ENCODE measurements at regions not wholly inside any gene's neighbourhood (a gene's known extent, or its start where the extent isn't known, plus 50 kb on each side); places are given as distances from the start of the nearest gene placed in this dataset.
"Not testable (repeated sequence)": the region's sequence is repeated elsewhere in the genome, so short reads cannot be mapped to it uniquely, and the experiment has no call there.

DNA sequence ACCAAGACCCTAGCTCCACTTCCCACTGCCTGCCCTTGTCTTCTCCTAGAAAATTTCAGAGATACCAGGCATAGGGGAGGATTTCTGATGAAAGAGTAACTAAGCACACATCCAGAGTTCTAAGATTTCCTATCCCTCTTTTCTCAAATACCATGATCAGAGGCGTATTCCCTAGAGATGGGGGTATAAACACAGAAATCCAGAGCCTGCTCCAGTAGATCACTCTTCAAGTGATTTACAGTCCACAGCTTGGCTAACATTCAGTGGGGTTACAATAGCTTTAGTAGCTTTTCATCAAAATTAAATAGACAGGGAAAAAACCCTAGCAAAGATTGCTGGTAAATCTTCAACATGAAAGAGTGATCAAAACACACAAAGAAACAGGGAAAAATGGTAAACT lies 800.7 kb upstream of the GRM7 start:
- no peak for DNase-seq

GRCh38 chr3:6062261-6063187 lies 798.4 kb upstream of the GRM7 start:
- no peak for DNase-seq

GRCh38 chr3:6066397-6066796 lies 794.5 kb upstream of the GRM7 start:
- no peak for DNase-seq

DNA sequence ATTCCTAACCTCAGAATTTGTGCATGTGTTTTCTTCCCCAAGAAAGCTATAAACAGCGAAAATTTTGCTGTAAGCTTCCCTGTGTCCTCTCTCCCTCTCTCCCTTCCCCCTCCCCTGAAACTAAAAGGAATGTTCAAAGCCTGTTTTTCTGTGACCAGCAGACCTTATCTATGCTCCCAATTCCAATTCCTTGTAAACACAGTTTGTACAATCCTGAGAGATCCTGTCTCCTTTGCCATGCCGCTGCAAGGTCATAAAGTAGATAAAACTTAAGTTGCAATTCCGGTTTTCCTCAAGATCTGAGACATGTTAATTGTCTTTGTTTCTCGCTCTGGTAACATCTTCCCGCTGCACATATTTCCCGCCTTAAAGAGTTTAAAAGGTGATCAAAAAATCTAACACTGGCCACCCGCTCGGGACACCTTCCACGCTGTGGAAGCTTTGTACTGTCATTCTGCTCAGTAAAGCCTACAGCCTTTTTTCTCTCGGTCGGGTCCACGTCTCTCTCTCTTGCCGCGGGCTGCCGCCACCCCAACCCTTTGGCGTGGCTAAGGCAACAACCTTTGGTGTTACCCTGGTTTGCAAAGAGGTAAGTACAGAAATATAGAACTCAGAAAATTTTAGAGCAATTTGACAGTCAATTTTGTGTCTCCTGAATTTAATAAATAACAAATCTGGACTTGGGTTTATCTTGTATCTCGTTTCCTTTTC lies 793.9 kb upstream of the GRM7 start:
- DNase-seq = not testable (repeated sequence)

GRCh38 chr3:6074952-6075351 lies 786.0 kb upstream of the GRM7 start:
- DNase-seq = no peak

GRCh38 chr3:6078436-6078835 lies 782.5 kb upstream of the GRM7 start:
- DNase-seq = no peak

DNA sequence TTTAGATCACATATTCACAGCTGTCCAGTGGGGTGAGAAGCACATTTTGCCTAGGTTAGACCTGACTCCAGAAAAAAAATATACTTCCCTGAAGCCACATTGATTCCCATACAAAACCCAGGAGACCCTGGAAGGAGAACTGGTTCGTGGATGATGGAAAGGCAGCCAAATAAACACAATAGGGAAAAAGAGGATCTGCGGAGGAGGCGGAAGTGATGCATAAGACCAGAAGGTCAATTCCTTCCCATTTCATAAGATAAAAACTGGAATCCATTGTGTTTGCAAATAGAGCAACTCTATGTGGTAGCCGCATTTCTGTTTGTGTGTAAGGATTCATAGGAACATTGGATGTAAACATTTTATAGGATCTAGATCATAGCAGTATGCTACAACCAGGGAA lies 781.9 kb upstream of the GRM7 start:
- no peak for DNase-seq

- DNase-seq = no peak
These were observed 781.2 kb upstream of the GRM7 start for GRCh38 chr3:6079561-6080179.

DNA sequence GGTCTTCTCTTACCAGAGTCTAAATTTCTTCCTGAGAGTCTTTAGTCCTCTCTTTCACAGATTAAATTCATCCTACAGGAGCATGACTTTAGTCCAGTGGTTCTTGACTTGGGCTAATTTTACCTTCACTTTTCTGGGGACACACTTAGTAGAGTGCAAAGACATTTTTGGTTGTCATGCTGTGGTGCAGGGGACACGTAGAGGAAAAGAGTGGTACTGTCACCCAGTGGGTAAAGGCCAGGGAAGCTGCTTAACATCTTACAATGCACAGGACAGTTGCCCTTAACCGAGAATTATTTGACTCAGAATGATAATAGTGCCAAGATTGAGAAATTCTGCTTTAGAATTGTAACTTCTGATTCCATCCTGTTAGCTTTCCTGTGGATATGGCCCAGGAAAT lies 772.5 kb upstream of the GRM7 start:
- DNase-seq = no peak

DNA sequence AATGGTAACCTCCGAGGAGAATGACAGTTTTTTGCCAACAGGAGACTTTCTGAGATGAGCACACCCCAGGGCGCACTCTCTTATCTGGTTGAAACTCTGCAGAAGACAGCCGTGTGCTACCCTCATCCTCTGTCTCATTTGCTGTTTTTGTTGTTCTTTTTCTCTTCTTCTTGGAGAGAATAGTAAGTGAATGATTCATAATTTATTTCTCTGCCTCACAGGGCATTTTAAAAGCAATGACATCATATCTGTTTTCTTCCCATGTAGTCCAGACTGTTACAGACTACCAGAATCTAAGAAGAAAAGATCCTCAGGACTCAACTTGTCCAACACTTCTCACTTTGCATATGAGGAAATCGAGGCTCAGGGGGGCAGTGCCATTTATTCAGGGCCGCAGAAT lies 771.1 kb upstream of the GRM7 start:
- DNase-seq = no peak

- DNase-seq = no peak
These were observed 769.7 kb upstream of the GRM7 start for GRCh38 chr3:6091262-6091661.

DNA sequence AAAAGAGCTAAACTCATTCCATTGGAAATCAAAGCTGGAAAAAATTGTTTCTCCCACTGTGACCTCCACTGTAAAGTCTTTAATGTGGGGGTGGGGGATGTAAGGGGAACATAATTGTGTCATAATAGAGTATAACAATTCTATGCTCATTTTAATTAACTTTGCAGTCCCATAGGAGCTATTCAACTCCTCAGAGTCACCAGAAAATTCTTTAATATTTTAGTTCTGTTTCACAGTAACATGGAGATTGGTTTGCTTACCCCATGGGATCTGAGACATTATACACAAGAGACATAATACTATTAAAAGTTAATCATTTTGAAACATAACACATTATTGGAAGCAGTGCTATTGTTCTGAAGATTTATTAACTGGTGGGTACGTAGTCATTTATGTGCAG lies 765.9 kb upstream of the GRM7 start:
- DNase-seq = no peak

- no peak for DNase-seq
These were observed 763.9 kb upstream of the GRM7 start for GRCh38 chr3:6097021-6097420.

DNA sequence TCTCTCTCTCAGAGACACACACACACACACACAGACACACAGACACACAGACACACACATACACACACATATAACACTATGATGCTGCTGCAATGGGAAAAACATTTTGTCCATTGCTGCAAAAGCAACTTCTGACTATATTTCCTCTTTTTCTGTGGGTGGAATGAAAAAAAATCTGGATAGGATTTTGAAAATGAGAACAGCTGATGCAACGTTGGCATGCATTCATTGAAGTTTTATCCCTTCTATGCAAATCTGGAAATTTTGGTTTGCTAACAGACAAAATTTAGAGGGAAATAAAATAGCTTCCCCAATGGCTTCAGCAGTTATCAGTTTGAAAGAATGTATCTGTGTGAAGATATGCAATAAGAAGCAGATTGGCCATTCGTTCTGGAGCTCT lies 763.4 kb upstream of the GRM7 start:
- no peak for DNase-seq

DNA sequence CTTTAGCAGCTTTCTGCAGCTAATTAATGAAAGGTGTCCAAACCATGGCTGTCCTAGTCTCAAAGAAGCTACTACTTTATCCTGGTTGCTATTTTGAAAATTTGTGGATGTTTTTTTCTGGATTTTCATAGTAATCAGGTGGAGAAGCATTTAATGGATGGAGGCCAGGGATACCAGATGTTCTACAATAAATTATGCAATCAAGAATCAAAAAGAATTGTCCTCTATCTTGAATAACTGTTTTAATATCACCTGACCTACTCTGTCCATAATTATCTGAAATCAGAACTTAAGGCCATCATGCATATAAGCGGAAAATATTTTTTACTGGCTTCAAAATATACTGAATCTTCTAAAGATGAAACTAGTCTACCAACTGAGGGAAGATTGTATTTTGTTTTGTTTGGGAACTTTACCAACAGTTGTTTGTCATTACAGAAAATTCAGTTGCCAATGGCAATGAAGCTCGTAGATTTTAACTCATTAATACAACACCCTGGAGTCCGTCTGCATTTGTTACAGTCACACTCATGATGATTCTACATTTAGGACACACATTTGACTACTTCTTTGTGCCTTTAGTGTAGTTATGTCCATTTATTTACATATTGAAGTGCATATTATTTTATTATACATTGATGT lies 762.3 kb upstream of the GRM7 start:
- DNase-seq = no peak

DNA sequence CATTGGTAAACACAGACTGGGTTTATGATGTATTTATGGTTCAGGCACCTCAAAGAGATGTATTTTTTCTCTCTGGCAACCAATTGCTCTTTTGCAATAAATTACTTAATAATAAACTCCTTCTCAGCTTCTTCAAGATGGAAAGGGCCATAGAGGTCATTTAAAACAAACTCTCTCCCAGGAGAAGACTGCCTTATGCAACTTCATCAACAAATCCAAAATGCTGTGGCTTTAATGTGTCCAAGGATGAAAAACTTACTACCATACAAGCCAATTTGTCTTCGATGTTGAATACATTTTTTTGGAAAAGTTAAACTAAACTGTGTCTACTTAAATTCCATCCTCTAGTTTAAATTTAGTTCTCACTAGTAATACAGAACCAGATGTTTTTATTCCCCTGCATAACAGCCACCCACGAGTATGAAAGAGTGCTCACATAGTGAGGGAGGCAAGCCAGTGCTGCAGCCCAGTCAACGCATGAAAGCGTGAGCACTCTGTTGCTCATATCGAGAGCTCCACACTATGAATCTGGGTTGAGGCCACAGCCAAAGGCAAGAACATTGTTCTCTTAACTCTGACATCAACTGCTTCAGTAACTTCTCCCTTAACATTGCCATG lies 761.3 kb upstream of the GRM7 start:
- no peak for DNase-seq

GRCh38 chr3:6105187-6105586 lies 755.7 kb upstream of the GRM7 start:
- no peak for DNase-seq

DNA sequence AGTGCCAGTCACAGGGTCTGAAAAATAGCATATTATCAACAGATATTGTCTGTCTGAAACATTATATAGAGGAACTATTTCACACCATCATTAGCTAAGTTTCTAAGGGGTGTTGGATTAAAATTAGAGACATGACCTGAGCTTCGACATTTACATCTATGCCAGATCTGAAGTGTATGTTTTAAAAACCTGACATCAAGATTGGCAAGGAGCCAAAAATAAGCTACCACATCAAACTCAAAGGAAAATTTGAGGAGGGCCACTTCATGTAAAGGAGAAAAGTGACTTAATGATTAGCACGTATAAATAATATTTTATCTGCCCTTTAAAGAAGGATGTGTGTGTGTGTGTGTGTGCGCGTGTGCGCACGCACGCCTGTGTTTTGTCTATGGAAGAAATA lies 752.0 kb upstream of the GRM7 start:
- no peak for DNase-seq

DNA sequence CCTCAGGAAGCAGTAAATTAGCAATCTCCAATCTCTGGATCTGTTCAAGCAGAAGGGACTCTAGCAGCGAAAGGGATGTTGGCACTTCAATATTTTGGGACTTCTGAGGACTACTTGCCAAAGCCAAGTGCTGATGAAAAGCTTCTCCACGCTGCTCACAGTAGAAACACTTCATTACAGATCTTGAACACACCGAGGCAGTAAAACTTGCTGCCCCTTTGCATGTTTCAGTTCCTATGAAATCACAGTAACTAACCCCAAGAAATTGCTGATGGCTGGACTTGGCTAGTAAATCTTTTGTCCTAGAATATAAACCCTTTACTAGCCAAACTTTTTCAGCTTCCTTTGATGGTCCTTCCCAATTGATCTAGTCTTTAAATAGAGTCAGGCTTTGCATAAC lies 750.5 kb upstream of the GRM7 start:
- DNase-seq = no peak

DNA sequence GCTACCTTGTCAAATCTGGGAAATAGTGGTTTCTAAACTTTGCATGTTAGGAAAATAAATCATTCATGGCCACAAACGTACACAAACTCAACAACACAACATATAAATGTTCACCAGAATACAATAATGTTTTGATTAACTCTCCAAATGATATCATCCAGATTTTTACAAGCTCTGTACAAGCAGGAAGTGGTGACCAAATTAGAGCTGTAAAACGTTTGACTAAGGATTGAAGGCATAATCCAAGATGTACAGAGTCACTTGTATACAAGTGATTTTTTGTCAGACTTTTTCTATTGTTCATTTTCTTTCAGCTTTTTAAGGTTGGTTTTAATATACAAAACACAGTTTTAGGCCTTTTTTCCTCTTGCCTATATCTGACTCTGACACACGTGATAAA lies 748.4 kb upstream of the GRM7 start:
- DNase-seq = no peak

DNA sequence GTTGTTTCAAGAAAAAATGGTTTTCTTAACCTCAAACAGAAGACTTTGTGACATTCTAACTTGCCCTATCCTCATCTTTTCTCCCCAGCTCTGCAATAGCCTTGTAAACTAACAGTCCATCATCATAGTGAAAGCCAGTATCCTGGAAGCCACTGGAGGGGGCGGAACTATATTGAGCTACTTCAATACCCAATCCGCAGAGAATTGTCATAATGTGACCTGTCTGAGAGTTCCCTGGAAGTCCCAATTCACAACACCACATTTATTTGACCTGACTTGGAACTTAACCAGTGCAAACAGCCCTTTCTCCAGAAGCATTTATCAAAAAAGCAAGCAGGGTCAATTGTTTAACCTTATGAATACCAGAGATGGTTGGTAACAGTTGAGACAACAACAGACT lies 747.6 kb upstream of the GRM7 start:
- DNase-seq = no peak

DNA sequence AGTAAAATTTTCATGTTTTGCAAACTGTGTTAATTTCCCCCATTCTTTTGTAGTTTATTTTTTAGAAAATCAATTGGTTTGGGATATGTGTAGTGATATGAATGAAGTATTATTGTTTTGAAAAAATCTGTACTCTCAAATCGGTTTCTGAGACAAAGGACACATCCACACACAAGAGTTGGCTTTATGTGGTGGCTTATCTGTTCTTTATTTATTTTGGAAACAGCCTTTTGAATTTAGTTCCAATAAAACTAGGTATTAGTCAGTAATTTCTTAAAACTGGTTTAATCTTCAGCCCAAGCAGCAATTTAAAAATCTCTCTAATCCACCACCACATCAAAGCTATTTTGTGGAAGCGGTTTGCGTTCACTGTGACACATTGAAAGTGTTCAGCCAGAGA lies 741.5 kb upstream of the GRM7 start:
- DNase-seq = no peak

DNA sequence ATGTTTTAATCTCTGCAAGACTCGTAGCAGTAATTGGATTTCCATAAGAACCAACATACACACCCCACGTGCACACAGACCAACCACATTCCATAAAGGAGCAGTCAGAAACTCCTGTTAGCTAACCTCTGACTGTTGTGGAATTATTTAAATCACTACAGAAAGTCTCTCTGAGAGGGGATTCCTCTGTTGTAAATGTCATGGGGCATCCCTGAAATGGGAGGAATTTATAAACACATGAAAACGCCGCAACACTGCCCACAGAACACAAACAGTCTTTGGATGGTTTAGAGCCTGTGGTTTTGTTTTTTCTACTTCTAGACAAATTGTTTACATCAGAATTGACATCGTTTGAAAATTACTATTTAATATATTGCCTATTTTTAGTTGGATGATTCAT lies 740.1 kb upstream of the GRM7 start:
- peak; percentile 15 for DNase-seq

All from fibroblast of upper back skin (primary cell).